ENCODE measurements at regions not wholly inside any gene's neighbourhood (a gene's known extent, or its start where the extent isn't known, plus 50 kb on each side); places are given as distances from the start of the nearest gene placed in this dataset.
"Not testable (repeated sequence)": the region's sequence is repeated elsewhere in the genome, so short reads cannot be mapped to it uniquely, and the experiment has no call there.

DNA sequence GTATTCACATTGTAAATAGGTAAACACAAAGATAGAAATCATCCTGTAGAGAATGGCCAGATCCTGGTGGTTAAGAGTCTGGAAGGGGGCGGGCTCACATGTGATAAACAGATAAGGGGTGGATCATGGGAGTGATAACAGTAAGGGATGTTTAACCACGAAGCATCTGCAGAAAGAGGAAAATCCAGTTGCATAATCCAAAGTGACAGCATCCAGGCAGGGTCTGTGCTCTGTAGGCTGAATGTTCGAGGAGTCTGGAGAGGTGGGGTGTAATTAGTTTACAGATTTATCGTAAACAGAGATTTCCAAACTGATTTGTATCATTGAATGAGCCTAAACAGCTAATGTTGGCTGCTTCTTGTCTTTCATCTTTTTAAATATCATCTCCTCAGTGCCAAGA is 1009.8 kb upstream of the SLIT2 start:
- no peak for DNase-seq

GRCh38 chr4:19239565-19239964 is 1012.1 kb upstream of the SLIT2 start:
- DNase-seq = no peak

GRCh38 chr4:19236473-19236872 is 1015.2 kb upstream of the SLIT2 start:
- DNase-seq = no peak

- no peak for DNase-seq
These were observed 1020.7 kb upstream of the SLIT2 start for GRCh38 chr4:19230906-19231545.

DNA sequence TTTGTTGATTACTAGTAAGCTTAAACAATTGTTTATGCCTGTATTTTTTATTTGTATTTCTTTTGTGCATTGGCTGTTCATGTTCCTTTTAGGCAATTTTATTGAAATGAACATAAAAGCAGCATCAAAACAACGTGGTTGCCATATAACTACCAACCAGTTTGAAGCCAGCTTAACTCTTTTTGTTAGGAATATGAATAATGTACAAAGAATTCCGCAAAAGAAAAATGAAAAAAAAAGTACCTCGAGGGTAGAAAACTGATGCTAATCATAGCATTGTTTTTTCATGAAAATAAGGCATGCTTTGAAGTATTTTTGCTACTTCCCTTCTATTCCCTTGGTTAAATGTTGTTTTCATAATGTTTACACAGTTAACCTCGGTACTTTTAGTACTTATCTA is 1024.0 kb upstream of the SLIT2 start:
- no peak for DNase-seq

- peak; percentile 12 to 25 for DNase-seq
These were observed 1026.9 kb upstream of the SLIT2 start for GRCh38 chr4:19224820-19225219.

DNA sequence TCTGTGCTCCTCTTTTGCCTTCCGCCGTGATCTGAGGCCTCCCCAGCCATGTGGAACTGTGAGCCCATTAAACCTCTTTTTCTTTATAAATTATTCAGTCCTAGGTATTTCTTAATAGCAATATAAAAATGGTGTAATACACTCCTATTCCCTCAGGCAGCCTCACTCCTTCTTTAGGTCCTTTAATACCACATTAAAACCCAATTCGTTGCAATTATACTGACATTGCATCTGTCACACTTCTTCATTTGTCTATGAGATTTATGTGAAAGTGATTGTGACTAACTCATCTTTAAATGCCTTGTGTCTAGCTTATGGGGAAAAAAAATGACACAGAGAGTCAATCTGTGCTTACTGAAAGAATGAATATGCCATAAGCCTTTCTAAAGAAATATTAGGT is 1035.2 kb upstream of the SLIT2 start:
- DNase-seq = no peak

DNA sequence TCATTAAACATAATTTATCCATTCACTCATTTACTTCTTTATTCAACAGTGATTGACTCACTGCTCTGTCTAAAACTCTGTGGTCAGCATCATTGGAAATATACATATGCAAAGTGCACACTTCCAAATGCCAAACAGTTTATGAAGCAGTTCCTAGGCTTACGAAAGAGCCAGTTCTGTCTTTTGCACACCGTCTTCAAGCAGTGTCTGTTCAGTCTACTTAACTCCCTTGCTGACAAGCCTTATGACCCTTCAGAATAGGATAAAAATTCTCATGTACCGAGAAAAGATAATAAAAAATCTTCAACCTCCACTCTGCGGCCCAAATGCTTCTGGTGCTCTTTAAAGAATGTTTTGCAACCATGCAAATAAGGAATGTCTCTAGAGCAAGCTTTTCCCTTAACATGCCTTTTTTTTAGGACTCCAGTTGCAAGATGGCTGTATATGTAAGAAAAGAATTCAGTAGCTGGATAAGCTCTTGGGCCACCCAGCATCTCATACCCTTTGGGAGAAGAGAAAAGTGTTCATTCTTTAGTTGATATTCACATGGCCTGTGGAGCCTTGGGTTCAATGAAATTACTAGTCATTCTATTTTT is 1037.0 kb upstream of the SLIT2 start:
- no peak for DNase-seq

DNA sequence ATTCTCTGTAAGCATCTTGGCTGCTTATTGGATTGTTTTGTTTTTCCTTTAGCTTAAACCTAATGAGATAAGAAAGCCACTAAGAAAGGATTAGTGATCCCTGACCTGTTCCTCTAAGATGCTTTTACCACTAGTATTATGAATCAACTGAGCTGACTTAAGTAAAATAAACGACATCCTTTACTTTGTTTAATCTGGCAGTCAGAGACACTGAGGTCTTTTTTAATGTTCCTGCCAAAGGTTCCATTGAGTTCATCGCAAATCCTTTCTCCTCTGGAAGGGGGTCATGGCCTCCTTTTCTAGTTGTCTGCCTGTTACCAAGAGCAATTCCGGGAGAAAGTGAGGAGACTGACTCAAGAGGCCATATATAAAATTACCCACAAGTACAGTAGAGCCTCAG is 1038.3 kb upstream of the SLIT2 start:
- DNase-seq = no peak

GRCh38 chr4:19205853-19206252 is 1045.9 kb upstream of the SLIT2 start:
- no peak for DNase-seq

GRCh38 chr4:19197838-19198237 is 1053.9 kb upstream of the SLIT2 start:
- DNase-seq = not testable (repeated sequence)

DNA sequence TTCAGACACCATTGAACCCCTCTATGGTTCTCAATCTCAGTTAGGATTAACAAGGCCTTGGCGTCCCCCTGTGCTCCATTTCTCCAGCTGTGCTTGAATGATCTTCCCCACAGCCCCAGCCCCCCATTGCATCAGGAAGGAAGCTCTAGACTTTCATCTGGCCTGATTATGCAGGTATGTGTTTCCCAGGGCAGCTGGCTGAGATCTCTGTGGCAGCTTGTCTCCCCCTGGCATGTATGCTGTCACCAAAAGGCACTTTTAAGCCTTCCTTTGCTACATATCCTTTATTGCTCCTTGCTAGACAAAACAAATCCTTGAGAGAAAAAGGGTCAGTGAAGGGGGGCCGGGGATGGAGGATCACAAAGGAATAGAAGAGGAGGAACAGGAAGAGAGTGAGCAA is 1056.0 kb upstream of the SLIT2 start:
- no peak for DNase-seq

GRCh38 chr4:19194672-19195071 is 1057.0 kb upstream of the SLIT2 start:
- no peak for DNase-seq

DNA sequence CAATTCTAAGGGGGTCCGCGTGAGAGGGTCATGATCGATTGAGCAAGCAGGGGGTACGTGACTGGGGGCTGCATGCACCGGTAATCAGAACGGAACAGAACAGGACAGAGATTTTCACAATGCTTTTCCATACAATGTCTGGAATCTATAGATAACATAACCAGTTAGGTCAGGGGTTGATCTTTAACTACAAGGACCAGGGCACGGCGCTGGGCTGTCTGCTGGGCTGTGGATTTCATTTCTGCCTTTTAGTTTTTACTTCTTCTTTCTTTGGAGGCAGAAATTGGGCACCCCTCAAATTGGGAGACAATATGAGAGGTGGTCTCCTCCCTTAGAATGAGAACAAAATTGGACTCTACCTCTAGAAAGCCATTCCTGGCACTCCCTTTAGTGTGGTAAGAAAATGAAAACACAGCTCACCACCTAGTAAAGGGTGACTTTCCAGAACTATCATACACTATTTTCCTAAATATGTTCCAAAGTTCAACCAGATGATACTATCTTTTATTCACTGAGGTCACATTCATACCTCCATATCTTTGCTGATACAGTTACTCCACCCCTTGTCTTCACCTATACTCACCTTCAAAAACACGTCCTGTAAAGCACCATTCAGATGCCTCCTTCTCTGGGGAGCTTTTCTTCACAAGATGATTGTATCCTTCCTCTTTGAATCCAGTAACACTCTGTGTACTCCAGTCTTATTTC is 1058.3 kb upstream of the SLIT2 start:
- no peak for DNase-seq

DNA sequence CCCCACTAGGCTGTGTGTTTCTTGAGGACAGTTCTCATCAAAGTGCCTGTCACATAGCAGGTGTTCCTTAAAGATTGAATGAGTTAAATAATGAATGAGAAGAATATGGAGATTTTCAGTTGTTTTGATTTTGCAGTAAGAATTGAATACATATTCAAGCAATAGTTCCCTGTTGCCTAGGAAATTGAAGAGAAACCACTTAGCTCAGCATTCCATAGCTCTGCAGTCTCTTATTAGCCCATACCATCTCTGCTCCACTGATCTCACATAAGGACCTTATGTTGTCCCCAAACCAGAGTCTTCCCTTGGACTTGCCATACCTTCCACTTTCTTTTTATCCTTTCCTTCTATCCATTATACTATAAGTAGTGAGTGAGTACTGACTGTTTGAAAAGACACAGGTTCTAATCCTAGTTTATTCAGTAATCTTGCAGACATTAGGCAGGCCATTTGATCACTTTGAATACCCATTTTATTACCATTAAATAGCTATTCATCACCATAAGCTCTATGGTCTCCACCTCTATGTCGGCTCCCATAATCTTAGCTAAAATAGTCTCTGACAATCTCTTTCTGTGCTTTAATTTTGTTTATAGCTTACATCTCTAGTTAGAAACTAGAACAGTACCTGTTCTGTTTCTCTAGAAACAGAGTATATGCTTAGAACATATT is 1059.6 kb upstream of the SLIT2 start:
- DNase-seq = no peak

- no peak for DNase-seq
These were observed 1064.0 kb upstream of the SLIT2 start for GRCh38 chr4:19187691-19188090.

DNA sequence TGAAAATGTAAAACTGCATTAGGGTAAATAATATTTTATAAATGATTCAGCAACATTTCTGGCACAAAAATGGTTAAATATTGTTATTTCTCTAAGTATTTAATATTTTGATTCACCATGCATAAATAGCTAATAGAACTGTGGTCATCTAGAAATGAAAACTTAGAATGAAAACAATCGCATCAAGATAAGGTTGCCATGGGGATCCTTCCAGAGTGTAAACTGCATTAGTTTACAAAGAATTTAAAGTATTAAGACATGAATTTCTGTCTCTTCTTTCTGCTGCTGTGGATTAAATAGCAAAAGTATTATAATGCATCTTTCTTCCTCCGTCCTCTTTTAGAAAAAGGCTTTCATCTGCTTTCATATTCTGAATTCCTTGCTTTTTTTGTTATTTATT is 1064.6 kb upstream of the SLIT2 start:
- peak; percentile 51 to 62 for DNase-seq

GRCh38 chr4:19181631-19182030 is 1070.1 kb upstream of the SLIT2 start:
- not testable (repeated sequence) for DNase-seq

- DNase-seq = no peak
These were observed 1072.9 kb upstream of the SLIT2 start for GRCh38 chr4:19178835-19179234.

DNA sequence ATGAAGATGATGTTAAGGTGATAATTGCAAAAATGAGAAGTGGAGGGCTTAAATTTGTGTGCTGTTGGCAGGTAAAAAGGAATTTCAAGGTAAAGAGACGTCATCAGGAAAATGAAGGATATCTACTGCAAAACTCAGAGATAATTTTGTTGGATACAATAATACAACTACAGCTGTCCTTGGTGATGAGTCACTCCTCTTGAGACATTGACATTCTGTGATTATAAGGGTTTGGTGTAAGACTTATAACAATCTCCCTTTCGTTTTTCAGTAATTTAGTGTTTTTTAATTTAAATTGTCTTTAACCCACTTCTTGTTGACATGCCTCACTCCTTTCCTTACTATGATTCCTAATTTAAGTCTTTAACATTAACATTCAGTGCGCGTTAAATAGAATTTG is 1074.1 kb upstream of the SLIT2 start:
- DNase-seq = no peak

- DNase-seq = no peak
These were observed 1079.9 kb upstream of the SLIT2 start for GRCh38 chr4:19171832-19172231.

DNA sequence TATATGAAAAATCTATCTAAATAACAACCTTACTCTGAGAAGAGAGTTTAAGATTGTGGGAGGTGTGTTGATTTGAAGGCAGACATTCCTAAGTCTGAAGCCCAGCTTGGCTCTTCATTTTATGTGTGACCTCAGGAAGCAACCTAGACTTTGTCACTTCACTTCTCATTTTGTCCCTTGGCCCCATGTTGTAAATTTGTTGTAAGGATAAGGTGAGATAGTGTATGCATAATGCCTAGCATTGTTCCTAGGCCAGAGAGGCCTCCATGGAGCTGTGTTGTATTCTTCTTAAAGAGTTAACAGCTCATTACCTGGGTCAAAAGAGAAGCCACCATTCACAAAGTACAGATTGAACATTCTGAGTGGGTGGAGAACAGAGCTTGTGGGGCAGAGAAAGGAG is 1084.4 kb upstream of the SLIT2 start:
- DNase-seq = no peak

DNA sequence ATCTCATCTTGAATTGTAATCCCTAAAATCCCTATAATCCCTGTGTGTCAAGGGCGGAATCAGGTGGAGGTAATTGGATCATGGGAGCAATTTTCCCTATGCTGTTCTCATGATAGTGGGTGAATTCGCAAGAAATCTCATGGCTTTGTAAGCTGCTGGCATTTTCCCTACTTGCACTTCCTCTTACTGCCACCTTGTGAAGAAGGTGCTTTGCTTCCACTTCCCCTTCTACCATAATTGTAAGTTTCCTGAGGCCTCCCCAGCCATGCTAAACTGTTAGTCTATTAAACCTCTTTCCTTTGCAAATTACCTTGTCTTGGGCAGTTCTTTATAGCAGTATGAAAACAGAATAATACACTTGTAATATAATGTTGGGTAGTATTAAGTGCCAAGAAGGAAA is 1087.4 kb upstream of the SLIT2 start:
- no peak for DNase-seq

All from right lung (tissue), 2 donors.